Left renal pelvis (tissue), 4 donors: ENCODE measurements at regions not wholly inside any gene's neighbourhood (a gene's known extent, or its start where the extent isn't known, plus 50 kb on each side); places are given as distances from the start of the nearest gene placed in this dataset.
"Not testable (repeated sequence)": the region's sequence is repeated elsewhere in the genome, so short reads cannot be mapped to it uniquely, and the experiment has no call there.

Source experiments
- DNase-seq, 4 donors: peaks; one replicate each; pipeline ENCODE4 v3.0.0-alpha.2; 2013; ENCODE audit warnings: low read depth in 4 of 4, low spot score in 3 of 4

DNA sequence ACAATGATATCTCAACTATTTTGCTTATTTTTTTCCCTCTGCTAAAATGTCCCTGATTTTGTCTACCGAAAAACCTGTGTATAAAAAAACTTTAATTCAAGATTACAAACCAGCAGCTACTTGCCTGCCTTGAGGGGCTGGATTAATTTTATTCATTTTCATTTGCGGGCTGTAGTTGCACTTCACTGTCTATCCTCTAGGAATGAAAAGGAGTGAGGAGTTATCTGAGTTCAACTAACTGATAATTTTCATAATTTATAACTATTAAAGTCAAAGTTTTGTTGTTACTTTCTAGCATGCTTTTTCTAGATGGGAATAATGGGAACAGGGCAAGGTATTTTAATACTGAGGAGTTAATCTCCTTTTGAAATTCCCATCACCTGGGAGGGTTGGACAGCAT lies 50.3 kb upstream of the AGTPBP1 start:
- not testable (repeated sequence) for DNase-seq

DNA sequence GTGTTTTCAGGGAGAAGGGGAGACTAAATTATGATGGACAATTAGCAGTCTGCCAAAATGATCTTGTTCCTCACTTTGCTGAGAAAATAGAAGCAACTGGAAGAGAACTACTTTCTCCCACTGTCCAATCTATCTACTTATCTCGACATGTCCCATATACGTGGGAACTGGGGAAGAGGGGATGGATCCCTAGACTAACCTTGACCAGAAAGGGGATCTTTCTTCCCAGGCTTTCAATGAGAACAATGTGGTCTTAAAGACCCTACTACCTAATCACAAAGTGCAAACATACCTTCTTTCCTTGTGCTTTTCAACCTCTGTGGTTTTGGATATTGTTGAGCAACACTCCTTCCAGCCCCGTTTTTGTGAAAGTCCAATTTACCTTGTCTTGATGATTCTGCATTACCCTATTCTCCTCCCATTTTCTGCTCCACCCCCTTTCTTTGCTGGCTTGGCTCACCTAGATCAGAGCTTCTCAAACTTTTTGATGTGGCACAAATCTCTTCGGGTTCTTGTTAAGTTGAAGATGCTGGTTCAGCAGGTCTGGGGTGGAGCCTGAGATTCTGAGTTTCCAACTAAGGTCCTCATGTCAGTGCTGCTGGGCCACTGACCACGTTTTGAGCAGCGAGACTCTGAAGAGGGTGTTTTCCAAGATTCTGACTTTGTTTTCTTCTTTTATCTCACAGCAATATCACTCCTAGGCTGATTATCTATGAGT lies 61.4 kb upstream of the AGTPBP1 start:
- not testable (repeated sequence) for DNase-seq

DNA sequence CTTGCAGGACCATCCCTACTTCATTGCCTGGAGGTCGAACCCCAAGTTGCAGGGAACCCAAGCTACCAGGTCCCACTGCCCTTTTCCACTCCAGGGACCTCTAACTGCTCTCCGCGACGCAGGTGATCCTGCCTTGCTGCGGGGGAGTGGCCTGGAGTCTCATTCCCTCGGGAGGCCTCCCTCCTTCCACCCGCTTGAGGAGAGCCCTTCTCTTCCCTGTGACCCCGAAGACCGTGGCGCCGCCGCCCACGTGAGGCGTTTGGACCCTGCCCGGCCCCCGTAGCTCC lies 63.0 kb upstream of the AGTPBP1 start:
- peak in 1 of 4 donors; percentile 31 for DNase-seq

DNA sequence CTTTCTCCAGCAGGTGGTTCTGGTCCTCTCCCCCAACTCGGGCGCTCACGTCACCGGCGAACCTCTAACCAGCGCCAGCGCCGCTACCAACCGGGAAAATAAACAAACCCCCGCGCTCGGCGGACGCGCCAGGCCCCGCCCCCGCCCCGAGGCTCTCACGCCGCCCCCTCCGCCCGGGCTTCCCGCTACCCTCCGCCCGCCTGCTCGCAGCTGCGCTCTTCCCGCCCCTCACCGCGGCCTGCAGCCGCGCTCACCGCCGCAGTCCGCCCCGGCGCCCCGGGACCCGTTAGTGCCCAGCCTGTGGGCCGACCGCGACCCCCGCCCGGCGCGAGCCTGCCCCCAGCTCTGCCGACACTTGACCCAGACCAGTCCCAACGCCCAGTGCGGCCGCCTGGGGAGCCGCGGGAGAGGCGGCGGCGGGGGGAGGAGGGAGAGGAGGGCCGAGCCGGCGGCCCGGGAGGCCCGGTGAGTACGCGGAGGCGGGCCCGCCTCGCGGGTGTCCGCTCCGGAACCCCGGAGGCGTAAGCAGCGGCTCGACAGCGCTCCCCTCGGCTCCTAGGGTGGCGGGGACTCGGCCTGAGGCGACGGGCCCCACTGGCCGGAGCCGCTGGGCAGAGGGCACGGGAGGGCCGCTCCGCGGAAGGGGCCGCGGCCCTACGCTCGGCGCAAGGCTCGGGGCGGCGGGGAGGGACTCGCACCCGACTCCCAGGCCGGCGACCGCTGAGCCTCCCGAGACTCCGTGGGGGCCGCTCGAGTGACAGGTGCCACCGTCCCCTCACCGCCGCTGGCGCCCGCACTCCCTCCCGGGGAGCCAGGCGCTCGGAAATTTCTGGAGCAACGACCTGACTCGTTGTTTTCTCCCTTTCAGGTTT lies 63.6 kb upstream of the AGTPBP1 start:
- peak in 3 of 4 donors; percentile 12 to 54 (median 36) for DNase-seq

DNA sequence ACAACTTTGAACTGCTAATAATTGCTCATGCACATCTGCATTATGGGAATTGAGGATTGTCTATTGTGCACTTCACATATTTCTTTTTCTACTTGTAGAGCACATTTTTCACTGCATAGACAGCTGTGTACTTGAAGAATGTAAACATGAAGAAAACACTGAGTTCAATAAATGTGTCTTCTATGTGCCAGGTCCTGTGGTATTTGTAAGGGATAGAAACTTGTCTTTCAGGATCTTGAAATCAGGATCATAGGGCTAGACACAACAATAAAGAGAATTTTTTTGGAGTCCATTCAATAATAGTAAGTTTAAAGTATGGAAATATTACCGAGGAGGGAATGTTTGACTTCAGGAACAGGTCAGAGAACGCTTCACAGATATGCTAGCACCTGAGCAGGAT lies 66.6 kb upstream of the AGTPBP1 start:
- not testable (repeated sequence) for DNase-seq

DNA sequence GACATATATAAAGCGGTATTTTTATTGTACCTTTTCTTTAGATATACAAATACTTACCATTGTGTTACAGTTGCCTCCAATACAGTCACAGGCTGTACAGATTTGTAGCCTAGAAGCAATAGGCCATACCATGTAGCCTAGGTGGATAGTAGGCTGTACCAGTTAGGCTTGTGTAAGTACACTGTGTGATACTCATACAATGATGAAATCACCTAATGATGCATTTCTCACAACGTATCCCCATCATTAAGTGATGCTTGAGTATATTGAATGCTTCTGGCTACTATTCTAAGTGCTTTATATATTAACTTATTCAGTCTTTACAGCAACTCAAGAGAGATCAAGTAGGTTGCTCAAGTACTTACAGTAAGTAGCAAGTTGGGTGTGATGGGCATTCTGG lies 71.6 kb upstream of the AGTPBP1 start:
- DNase-seq, result not testable (repeated sequence)

DNA sequence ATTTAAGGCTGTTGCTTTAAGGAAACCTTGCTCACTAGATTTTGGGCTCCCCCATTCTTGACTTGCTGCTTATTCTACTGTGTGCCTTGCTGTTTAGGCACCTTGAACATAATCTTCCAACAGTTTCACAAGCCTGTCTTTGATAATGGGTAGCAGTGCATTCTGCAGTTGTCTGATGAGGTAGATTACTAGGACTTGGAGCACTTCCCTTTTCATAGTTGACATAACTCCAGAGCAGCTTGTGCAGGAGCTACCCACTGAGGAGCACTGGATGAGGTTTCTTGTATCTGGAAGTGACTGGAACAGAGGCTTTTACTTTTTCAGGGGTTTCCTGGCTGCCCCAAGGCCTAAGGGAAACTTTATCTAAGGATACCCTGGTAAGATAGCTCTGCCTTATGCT lies 73.0 kb upstream of the AGTPBP1 start:
- not testable (repeated sequence) for DNase-seq

DNA sequence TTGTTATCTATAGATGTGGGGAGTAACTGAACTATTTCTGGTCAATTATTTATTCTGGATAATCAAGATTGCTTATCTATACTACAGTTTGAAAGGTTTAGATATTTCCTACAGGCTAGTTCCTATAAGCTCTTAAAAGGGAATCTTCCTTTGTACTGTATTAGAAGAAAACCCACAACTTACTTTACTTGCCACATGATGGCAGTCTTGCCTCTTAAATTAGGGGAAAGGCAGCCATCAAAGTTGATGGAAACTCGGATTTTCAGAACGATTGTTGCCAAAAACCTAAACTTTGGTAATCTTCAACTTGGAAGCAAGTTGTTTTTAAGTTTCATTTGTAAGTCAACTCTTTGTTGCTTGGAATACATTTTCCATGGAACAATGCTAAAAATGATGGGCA lies 77.2 kb upstream of the AGTPBP1 start:
- peak in 1 of 4 donors; percentile 0 for DNase-seq

DNA sequence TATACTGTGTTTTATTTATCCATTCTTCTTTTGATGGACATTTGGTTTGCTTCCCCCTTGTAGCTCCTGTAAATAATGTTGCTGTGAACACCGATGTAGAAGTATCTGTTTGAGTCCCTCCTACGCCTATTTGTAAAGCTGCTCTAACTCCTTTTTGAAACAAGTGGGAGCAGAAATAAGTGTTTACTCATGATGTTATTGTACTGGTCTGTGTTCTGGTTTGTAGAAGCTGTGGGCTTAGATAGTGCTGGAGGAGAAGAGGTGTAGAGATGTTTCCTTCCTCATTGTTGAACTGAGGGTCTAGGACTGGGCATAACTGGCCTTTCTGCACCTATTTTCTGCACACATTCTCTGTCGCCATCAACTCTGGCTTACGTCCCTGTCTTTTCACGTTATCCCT lies 78.8 kb upstream of the AGTPBP1 start:
- DNase-seq, result not testable (repeated sequence)

DNA sequence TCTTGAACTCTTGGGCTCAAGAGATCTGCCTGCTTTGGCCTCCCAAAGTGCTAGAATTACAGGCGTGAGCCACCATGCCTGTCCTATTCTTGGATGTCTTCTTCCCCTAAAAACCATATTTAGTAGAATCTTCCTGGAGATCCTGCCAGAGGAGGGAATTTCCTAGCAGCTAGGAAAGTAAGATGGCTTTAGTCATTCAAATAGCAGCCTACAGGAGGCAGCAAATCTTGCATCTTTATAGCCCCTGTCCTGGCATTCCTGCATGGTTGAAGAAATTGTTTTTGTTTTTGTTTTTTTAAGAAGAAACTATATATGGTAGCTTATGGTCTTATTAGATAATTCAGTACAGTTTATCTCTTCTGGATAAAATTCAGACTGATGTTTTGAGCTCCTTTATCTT lies 83.2 kb upstream of the AGTPBP1 start:
- not testable (repeated sequence) for DNase-seq

DNA sequence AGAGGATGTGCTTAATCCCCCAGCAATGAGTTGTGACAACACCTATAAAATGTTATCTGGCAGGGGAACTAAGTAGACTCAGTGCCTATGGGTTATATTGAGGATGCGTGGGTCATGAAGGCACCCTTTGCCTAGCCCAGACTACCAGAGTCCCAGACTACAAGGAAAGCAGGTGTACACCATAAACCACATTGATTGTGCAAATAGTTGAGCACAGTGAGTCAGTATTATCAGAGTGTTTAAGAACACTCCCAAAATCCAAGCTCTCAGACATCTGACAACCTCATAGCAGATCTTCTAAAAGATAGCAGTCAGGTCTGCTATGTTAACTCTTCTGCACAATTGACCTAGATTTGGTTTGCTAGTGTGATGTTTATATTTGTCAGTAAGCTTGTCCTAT lies 92.8 kb upstream of the AGTPBP1 start:
- DNase-seq, result not testable (repeated sequence)

DNA sequence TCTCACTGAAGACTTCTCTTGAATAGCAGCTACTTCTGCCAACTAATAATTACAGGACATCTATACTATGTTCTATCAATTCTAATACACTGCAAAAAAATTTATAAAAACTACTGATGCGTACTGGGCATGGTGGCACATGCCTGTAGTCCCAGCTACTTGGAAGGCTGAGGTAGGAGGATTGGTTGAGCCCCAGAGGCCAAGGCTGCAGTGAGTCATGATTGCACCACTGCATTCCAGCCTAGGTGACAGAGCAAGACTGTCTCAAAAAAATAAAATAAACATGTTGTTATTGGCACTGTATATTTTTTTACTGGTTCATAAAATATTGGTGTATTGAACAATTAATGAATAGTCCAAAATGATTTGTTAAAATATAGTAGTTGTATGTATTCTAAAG lies 97.0 kb upstream of the NAA35 start:
- DNase-seq, result not testable (repeated sequence)

DNA sequence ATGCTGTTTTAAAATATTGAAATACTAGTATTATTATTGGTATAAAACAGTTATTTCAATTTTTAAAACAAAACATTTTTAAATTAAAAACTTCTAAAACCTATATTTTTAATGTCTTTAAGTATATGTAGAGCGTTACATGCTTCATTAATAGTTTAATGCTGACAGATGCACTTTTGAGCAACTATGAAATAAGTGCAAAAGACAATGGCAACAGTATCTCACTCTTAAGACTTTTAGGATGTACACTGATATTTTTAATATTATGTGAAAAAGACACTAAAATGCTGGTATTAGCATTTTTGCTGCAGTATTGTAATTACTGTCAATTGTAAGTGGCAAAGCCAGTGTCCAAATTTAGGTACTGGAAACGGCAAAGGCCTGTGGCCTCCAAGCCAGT lies 93.2 kb upstream of the NAA35 start:
- not testable (repeated sequence) for DNase-seq

DNA sequence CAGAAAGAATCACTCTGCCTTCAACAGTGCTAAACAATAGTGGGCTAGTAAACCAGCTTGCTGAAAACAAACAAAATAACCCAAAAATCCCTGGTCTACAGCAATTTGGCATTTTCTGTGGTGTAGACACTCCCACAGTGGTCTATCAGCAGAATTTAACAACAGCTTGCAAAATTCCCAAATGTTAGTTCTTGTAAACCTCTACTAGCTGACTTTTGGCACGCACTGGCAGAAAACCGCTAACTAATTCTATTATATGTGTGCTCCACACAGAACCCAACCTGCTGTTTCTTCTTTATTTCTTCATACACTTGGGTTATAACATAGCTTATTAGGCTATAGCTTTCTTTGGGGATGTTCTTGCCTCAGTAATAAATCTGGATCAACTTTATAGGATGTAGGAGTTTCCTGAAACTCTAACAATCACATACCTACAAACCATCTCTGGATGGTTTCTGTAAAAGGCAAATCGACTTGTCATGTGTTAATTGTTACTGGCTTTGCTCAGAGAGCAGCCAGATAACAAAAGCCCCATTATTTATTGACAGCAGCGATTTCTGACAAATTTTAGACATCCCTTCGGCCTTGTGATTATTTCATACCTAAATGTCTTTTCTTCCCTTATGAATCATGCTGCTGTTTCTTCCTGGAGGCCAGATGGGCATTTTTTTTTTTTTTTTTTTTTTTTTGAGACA lies 82.7 kb upstream of the NAA35 start:
- DNase-seq, result no peak

DNA sequence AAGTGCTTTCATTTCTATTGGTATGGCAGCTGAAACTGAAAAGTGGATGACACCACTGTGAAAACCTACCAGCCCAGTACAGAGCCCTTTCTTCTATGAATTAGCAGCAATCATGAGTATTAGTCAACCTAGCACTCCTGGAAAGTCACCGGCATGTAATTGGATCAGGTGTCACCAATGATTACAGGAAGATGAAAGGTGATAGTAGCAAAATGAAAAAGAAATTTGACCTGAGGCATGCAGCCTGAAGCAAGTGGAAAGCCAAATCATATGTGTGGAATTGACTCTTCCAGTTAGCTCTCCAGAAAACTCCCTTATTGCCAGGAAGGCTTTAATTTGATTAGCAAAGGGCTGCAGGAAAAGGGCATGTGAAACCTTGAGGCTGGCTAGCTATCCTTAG lies 81.2 kb upstream of the NAA35 start:
- DNase-seq, result no peak

DNA sequence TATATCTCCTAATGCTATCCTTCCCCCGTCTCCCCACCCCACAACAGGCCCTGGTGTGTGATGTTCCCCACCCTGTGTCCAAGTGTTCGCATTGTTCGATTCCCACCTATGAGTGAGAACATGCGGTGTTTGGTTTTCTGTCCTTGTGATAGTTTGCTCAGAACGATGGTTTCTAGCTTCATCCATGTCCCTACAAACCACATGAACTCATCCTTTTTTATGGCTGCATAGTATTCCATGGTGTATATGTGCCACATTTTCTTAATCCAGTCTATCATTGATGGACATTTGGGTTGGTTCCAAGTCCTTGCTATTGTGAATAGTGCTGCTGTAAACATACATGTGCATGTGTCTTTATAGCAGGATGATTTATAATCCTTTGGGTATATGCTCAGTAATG lies 79.1 kb upstream of the NAA35 start:
- not testable (repeated sequence) for DNase-seq

DNA sequence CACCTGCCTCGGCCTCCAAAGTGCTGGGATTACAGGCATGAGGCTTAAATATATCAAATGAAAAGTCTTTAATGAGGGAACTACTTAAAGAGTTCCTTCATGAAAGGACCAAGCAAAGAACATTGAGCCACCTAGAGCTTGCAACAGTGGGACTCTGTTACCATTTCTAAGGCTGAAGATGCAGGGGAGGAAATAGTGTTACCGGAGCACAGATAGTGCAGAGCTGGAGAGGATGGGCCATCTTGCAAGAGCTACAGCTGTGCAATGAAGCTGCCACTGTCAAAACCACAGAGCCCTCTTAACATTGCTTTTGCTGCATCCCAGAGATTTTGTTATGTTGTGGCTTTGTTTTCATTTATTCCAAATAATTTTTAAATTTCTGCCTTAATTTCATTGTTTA lies 77.1 kb upstream of the NAA35 start:
- no peak for DNase-seq

DNA sequence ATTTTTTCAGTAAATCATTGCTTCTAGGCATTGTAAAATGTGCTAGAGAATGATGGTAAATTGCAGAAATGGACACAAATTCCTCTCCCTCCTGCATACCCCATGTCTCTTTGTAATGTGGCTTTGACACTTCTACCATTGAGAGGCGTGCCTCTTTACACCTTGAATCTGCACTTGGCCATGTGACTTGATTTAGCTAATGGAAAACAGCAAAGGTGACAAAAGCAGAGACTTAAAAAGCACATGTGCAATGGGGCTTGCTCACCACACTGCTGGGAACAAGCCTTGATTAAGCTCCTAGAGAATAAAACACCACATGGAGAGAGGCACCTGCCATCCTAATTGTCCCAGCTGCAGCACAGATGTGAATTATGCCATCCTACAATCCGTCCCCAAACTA lies 69.9 kb upstream of the NAA35 start:
- no peak for DNase-seq

DNA sequence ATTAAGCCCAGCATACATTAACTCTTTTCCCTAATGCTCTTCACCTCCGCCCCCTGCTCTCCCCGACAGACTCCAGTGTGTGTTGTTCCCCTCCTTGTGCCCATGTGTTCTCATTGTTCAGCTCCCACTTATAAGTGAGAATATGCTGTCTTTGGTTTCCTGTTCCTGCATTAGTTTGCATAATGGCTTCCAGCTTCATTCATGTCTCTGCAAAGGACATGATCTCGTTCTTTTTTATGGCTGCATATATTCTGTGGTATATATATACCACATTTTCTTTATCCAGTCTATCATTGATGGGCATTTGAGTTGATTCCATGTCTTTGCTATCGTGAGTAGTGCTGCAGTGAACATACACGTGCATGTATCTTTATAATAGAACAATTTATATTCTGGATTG lies 69.3 kb upstream of the NAA35 start:
- not testable (repeated sequence) for DNase-seq

DNA sequence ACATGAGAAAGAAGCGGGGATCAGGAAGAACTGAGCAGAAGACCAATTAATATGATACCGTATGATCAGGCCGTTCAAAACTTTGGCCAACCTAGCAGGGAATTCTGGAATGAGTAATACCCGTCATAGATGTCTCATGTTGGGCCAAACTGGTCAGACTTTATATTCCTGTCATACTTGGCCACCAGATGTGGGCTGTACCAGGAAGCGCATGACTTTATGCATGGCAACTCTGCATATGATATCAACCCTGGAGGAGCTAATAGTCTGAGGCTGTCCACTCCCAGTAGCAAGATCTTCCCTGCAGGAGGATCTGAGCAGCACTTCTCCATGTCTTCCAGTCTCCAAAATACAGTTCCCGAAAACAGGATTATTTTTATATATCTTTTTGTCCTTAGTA lies 68.5 kb upstream of the NAA35 start:
- DNase-seq, result no peak

DNA sequence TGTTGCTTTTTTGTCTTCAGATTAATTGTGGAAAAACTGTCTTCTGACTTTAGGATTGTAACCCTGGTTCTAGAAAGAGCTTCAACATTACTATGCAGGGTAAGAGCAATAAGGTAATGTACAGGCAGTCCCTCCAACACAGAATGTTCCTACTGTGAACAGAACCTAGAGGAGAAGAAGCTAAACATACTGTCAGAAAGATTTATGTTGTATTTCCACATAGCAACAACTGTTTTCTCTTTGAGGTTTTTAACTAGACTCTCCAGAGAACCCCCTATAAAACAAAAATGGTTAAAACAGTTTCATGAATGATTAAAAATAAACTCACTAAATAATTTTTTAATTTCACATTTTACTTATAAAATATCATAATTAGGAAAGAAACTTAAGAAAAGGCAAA lies 64.3 kb upstream of the NAA35 start:
- peak in 1 of 4 donors; percentile 21 for DNase-seq
